ENCODE measurements at regions not wholly inside any gene's neighbourhood (a gene's known extent, or its start where the extent isn't known, plus 50 kb on each side); places are given as distances from the start of the nearest gene placed in this dataset.

- no peak for TF ChIP-seq POLR2A (IDR thresholded peaks at IDR 0.05; ENCODE audit: low read length)
- TF ChIP-seq GATA1 (IDR thresholded peaks at IDR 0.05; ENCODE audit: low read depth, low read length): no peak
These were observed 310.0 kb downstream of the IPO8 start for GRCh38 chr12:30385706-30386105.
